SK-N-SH (cell line): ENCODE measurements at regions not wholly inside any gene's neighbourhood (a gene's known extent, or its start where the extent isn't known, plus 50 kb on each side); places are given as distances from the start of the nearest gene placed in this dataset.

ENCODE experiments used
- CTCF ChIA-PET: fragments of 300-600, 350-600 bp; formaldehyde crosslinking; extraction: SDS; loops from one replicate; lab custom pipeline; 2021; lab: Yijun Ruan, JAX
- POLR2A ChIA-PET: fragments of 350-600 bp; sonication (Branson Sonifier 250); formaldehyde crosslinking; extraction: SDS; loops from one replicate; lab custom pipeline; 2020; ENCODE audit warnings: antibody characterized with exemption, inconsistent platforms; lab: Yijun Ruan, JAX
- DNase-seq: peaks from one replicate; pipeline ENCODE4 v3.0.0; 2012
- H2AFZ ChIP-seq: fragments of 200-600 bp; sonication (generic); 2 replicates; pipeline ENCODE4 v1.8.1; 2016; ENCODE audit warnings: antibody characterized with exemption, mild to moderate bottlenecking, low read depth
- H3F3A ChIP-seq: fragments of 200-600 bp; sonication (generic); replicated peaks from 2 replicates; pipeline ENCODE3; 2016; ENCODE audit warnings: antibody characterized with exemption, mild to moderate bottlenecking; ENCODE audit not compliant: insufficient read depth
- H3K27ac ChIP-seq, 2 experiments: fragments of 200-500 bp in 1 of 2; fragments of 200-600 bp in 1 of 2; sonication (Bioruptor generic) in 1 of 2; sonication (generic), shearing (Covaris generic) in 1 of 2; 2 replicates each; pipeline versions ENCODE4 v1.5.1 to v1.6.1; 2014 to 2016; ENCODE audit warnings: low read depth in 2 of 2, inconsistent platforms in 1 of 2, low read length in 1 of 2, mild to moderate bottlenecking in 1 of 2, mixed read lengths in 1 of 2
- H3K27me3 ChIP-seq: fragments of 200-600 bp; sonication (generic), shearing (Covaris generic); 2 replicates; pipeline ENCODE4 v1.6.1; 2016; ENCODE audit warnings: mixed run types; ENCODE audit not compliant: insufficient read depth
- H3K36me3 ChIP-seq, 2 experiments: fragments of 200-500 bp in 1 of 2; fragments of 200-600 bp in 1 of 2; sonication (Bioruptor generic) in 1 of 2; sonication (generic) in 1 of 2; replicated peaks in 1 of 2; 2 replicates each; pipeline versions ENCODE3 to v1.5.1; 2014 to 2016; ENCODE audit warnings: low read length in 1 of 2, mild to moderate bottlenecking in 1 of 2; ENCODE audit not compliant: insufficient read depth in 2 of 2, control insufficient read depth in 1 of 2
- H3K4me1 ChIP-seq, 2 experiments: fragments of 200-500 bp in 1 of 2; fragments of 200-600 bp in 1 of 2; sonication (Bioruptor generic) in 1 of 2; sonication (generic), shearing (Covaris generic) in 1 of 2; 2 replicates each; pipeline versions ENCODE4 v1.5.1 to v1.6.1; 2014 to 2016; ENCODE audit warnings: low read depth in 1 of 2, low read length in 1 of 2, mixed run types in 1 of 2; ENCODE audit not compliant: insufficient read depth in 2 of 2, control insufficient read depth in 1 of 2
- H3K4me2 ChIP-seq: fragments of 200-600 bp; sonication (generic), shearing (Covaris generic); 2 replicates; pipeline ENCODE4 v1.6.1; 2017; ENCODE audit warnings: mixed run types
- H3K4me3 ChIP-seq, 2 experiments: fragments of 200-500 bp in 1 of 2; fragments of 200-600 bp in 1 of 2; sonication (Bioruptor generic) in 1 of 2; sonication (generic), shearing (Covaris generic) in 1 of 2; 2 replicates each; pipeline versions ENCODE4 v1.5.1 to v1.8.1; 2014 to 2016; ENCODE audit warnings: low read depth in 2 of 2, inconsistent platforms in 1 of 2, low read length in 1 of 2, mild to moderate bottlenecking in 1 of 2, mixed read lengths in 1 of 2, moderate library complexity in 1 of 2
- H3K79me2 ChIP-seq: fragments of 200-600 bp; sonication (generic); 2 replicates; pipeline ENCODE4 v1.8.1; 2017; ENCODE audit warnings: mild to moderate bottlenecking; ENCODE audit not compliant: insufficient read depth
- H3K9ac ChIP-seq: fragments of 200-600 bp; sonication (generic); 2 replicates; pipeline ENCODE4 v1.6.1; 2017; ENCODE audit warnings: mixed run types
- H3K9me2 ChIP-seq: fragments of 200-600 bp; sonication (generic); 2 replicates; pipeline ENCODE4 v1.6.1; 2017; ENCODE audit warnings: mixed run types
- H3K9me3 ChIP-seq: fragments of 200-600 bp; sonication (generic); 2 replicates; pipeline ENCODE4 v1.6.1; 2017; ENCODE audit warnings: mixed run types, mild to moderate bottlenecking, moderate library complexity
- H4K20me1 ChIP-seq: fragments of 200-600 bp; sonication (generic); 2 replicates; pipeline ENCODE4 v1.6.1; 2017; ENCODE audit warnings: mild to moderate bottlenecking, mixed run types; ENCODE audit not compliant: insufficient read depth
- CHD2 ChIP-seq: fragments of 150-350 bp; IDR thresholded peaks from 2 replicates; pipeline ENCODE4 v1.6.1; 2018; ENCODE audit warnings: low read length; ENCODE audit not compliant: partially characterized antibody
- FOXJ3 ChIP-seq: sonication (generic); formaldehyde crosslinking; IDR thresholded peaks from 2 replicates; pipeline ENCODE4 v1.5.1; 2020; ENCODE audit warnings: mild to moderate bottlenecking, missing genetic modification reagents
- GATA2 ChIP-seq: sonication (generic); formaldehyde crosslinking; IDR thresholded peaks from 2 replicates; pipeline ENCODE4 v1.5.0; 2020; ENCODE audit warnings: mild to moderate bottlenecking, missing genetic modification reagents
- NFIC ChIP-seq: IDR thresholded peaks from 2 replicates; pipeline ENCODE4 v1.4.0; 2012; ENCODE audit warnings: borderline replicate concordance
- NRF1 ChIP-seq: IDR thresholded peaks from 2 replicates; pipeline ENCODE4 v1.6.1; 2012; ENCODE audit warnings: low read depth, mild to moderate bottlenecking, low read length
- RCOR1 ChIP-seq: fragments of 150-350 bp; IDR thresholded peaks from 2 replicates; pipeline ENCODE4 v1.6.1; 2017; ENCODE audit warnings: antibody characterized with exemption, low read length
- SIN3A ChIP-seq: IDR thresholded peaks from 2 replicates; pipeline ENCODE4 v1.6.1; 2012; ENCODE audit warnings: low read depth, mild to moderate bottlenecking, low read length, moderate library complexity, borderline replicate concordance
- TAF1 ChIP-seq: IDR thresholded peaks from 2 replicates; pipeline ENCODE4 v1.6.1; 2012; ENCODE audit warnings: low read depth, mild to moderate bottlenecking, low read length, moderate library complexity, borderline replicate concordance
- TEAD4 ChIP-seq: IDR thresholded peaks from 2 replicates; pipeline ENCODE4 v1.4.0; 2012; ENCODE audit warnings: mild to moderate bottlenecking, borderline replicate concordance; ENCODE audit not compliant: insufficient read depth
- USF1 ChIP-seq: IDR thresholded peaks from 2 replicates; pipeline ENCODE4 v1.4.0; 2012; ENCODE audit warnings: low read depth, borderline replicate concordance
- ZBTB33 ChIP-seq: IDR thresholded peaks from 2 replicates; pipeline ENCODE4 v1.4.0; 2012; ENCODE audit warnings: low read depth, borderline replicate concordance
- WGBS: methylation state at CpG from one replicate; pipeline ENCODE4 v1.1.6; 2017; ENCODE audit warnings: low lambda C conversion rate; 5-methylcytosine and 5-hydroxymethylcytosine counted together

- 88% methylated on average over 5 of the region's 5 CpGs for WGBS
- TF ChIP-seq FOXJ3 (no peak), TEAD4 (no peak), ZBTB33 (no peak), TAF1 (no peak), USF1 (no peak), CHD2 (no peak), NRF1 (no peak), SIN3A (no peak)
These were observed 152.7 kb upstream of the PRICKLE2 start for GRCh38 chr3:64377942-64378341.

GRCh38 chr3:64375737-64376136 lies 150.5 kb upstream of the PRICKLE2 start:
- POLR2A ChIA-PET = no interaction called here
- H3K4me1 ChIP-seq = no peaks in the 10 kb centered on the region
- TF ChIP-seq TAF1 = no peak
- no peak for TF ChIP-seq GATA2 (CRISPR knock-in tag)
- no peak for TF ChIP-seq SIN3A
- TF ChIP-seq NFIC = no peak
- no peak for TF ChIP-seq RCOR1
- TF ChIP-seq, all 33 proteins: peak for 0

More at GRCh38 chr3:64377942-64378341, 152.7 kb upstream of the PRICKLE2 start:
- H4K20me1 ChIP-seq = no peaks in the 10 kb centered on the region
- H2AFZ ChIP-seq = no peak overlapping the region
- H3K27ac ChIP-seq = no peak overlapping the region
- H3K79me2 ChIP-seq = no peaks in the 10 kb centered on the region
- peaks cover 12% of the 10 kb centered on the region; the same call in 1 of the 2 replicates for H3K9me3 ChIP-seq
- H3F3A ChIP-seq = no peaks in the 10 kb centered on the region
- no peak overlapping the region for H3K9ac ChIP-seq
- no peak for DNase-seq
- H3K36me3 ChIP-seq = peaks cover 0 to 4% of the 10 kb centered on the region in 2 experiments
- no peaks in the 10 kb centered on the region for H3K27me3 ChIP-seq
- no peak overlapping the region for H3K4me3 ChIP-seq
- H3K4me1 ChIP-seq = no peaks in the 10 kb centered on the region
- ChIA-PET CTCF (no interaction called here), POLR2A (no interaction called here)
- no peaks in the 10 kb centered on the region for H3K9me2 ChIP-seq
- no peak overlapping the region for H3K4me2 ChIP-seq

More at GRCh38 chr3:64375737-64376136, 150.5 kb upstream of the PRICKLE2 start:
- H3K9me3 ChIP-seq = peaks cover 12% of the 10 kb centered on the region; the same call in 1 of the 2 replicates
- H3K36me3 ChIP-seq = peaks cover 0 to 4% of the 10 kb centered on the region in 2 experiments
- CTCF ChIA-PET = interaction anchor here (1.3 kb wide), 1 partner anchor 346 kb away, joined by 4 read pairs; no protein-coding TSS in a partner anchor
- H3K4me3 ChIP-seq = no peak overlapping the region
- no peaks in the 10 kb centered on the region for H3F3A ChIP-seq
- H3K9ac ChIP-seq = no peak overlapping the region
- H3K4me2 ChIP-seq = no peak overlapping the region
- no peak overlapping the region for H2AFZ ChIP-seq
- H3K79me2 ChIP-seq = no peaks in the 10 kb centered on the region
- WGBS = 96% methylated on average over 1 of the region's 1 CpG
- H3K27ac ChIP-seq = no peak overlapping the region
- H3K27me3 ChIP-seq = no peaks in the 10 kb centered on the region
- no peaks in the 10 kb centered on the region for H4K20me1 ChIP-seq
- no peaks in the 10 kb centered on the region for H3K9me2 ChIP-seq
- DNase-seq = no peak
